CD4-positive, alpha-beta T cell treated with Interferon alpha-2 for 1 hour (primary cell): ENCODE measurements at regions not wholly inside any gene's neighbourhood (a gene's known extent, or its start where the extent isn't known, plus 50 kb on each side); places are given as distances from the start of the nearest gene placed in this dataset.

Experiments used
- DNase-seq, 2 donors: peaks; one replicate each; pipeline ENCODE4 v3.0.0-alpha.2; 2020 to 2022

DNA sequence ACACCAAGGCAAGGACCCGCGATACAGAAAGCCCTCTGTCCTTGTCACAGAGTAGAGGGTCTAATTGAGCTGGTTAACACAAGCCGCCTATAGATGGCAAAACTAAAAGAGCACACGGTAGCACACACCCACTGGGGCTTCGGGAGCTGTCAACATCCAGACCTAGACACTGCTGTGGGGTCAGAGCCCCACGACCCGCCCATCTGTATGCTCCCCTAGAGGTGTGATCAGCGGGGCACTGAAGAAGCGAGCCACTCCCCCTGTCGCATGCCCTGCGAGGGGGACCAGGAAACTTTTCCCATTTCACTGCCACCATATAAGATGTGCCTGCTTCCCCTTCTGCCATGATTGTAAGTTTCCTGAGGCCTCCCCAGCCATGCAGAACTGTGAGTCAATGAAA, 1255.8 kb upstream of the CDH8 start:
- no peak for DNase-seq

- no peak for DNase-seq
Measured at GRCh38 chr16:63289834-63290460, 1253.7 kb upstream of the CDH8 start.

DNA sequence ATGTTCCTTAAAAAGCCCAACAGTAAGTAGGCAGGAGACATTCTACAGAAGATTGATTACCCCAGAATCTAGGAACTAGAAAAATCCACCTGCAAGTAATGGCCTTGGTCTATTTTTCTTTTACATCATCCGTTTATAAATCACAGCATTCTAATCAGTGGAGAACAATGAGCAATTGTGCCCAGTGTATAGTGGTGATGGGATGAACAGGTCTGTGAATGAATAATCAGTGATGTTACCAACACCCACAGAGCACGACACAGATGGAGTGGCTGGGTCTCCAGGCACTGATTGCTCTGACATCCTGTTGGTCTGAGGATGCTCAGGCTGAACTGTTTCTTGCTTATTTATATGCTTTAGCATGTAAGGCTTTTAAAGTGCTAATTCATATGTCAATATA, 1251.2 kb upstream of the CDH8 start:
- DNase-seq = no peak

DNA sequence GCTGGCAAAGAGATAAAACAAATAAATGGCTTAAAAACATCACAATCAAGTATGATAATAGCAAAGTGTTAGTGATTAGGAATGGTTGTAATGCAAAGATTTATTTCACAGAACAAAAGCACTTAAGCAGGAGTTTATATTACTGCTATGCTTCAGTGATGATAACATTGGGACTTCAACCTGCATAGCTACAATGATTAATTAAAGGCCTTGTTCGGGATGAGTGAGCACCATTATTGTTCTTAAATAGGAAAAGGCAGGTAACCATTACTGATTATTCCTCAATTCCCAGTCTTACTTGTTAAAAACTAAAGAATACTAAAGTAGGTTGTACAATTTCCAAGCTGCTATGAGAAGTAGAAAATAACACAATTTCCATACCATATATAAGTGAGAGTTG, 1247.5 kb upstream of the CDH8 start:
- no peak for DNase-seq

DNA sequence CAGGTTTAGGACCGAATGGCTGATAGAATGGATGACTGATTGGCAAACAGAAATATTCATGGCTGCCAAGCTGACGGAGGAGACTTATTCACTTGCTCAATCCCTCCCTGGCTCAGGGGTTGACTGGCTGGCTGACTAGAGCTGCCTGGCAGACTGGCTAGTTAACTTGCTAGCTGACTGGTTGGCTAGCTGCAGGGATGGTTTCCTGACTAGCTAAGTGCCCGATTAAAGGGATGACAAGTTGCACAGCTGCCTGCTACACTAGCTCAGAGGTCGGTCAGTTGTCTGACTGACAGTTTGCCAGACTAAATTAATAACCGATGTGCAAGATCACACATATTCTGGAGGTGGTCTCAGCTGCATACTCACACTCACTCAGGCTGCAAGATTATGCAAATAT, 1208.4 kb upstream of the CDH8 start:
- no peak for DNase-seq

GRCh38 chr16:63241497-63242028, 1205.3 kb upstream of the CDH8 start:
- no peak for DNase-seq

GRCh38 chr16:63239065-63239570, 1202.9 kb upstream of the CDH8 start:
- no peak for DNase-seq

GRCh38 chr16:63230421-63231040, 1194.3 kb upstream of the CDH8 start:
- no peak for DNase-seq

- DNase-seq = no peak
Measured at GRCh38 chr16:63228259-63228658, 1192.0 kb upstream of the CDH8 start.

DNA sequence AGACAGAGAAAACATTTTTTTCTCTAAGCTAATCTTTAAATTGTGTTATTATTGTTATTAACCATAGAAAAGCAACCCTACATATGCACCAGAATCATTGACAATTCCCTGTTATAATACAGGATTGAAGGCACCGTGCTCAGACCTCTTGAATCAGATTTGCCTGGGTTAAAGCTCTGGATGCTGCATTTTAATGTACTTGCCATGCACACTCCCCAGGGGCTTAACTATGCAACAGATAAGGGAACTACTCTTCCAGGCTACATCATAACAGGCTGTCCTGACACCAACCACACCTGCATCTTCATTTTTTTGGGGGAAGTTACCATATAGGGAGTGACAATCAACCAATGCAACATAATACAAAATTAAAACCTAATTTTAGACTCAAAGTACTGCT, 1187.6 kb upstream of the CDH8 start:
- DNase-seq = no peak

DNA sequence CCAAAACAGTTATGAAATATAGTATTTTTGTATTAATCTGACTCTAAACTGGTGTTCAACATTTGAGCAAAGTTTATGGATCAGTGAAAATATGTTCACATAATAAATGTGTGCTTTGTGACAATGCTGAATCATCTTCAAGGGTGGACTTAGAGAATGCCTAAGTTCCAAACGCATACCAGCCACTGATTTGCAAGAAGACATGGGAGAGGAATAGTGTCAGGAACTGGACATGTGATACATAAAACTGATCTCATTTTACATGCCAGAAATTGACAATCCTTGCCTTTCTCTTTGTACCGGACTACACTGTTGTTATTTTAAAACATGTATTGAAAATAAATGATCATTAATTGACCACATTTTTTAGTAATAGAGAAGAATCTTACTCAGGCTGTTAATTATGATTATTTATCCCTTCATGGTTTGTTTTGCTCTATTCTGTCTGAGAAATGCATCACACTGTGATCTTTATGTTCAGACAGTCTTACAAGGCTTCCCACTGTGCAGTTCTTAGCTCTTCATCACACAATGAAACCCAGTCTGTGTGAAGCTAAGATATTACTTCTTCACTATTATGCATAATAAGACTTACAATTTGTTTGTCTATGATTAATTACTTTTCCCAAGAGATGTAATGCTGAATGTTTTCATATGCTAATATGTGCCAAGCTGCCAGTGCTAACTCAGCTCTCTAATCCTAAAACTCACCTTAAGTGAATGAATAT, 1180.6 kb upstream of the CDH8 start:
- no peak for DNase-seq

DNA sequence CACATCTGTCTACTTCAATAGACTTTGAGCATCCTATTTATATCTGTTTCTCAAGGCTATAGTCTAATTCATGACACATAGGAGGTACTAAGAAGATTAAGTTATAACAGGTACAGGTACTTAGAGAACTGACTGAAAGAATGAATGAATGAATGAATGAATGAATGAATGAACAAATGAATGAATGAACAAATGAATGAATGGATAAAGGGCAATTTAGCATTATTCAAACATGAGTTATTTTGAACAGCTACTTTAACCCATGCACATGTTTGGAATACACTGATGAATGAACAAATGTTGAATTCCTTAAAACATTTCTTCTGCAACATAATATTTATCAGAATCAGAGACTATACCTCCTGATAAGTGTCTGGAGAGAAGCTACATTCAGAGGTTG, 1165.6 kb upstream of the CDH8 start:
- DNase-seq = no peak

- DNase-seq = no peak
Measured at GRCh38 chr16:63200940-63201339, 1164.7 kb upstream of the CDH8 start.

DNA sequence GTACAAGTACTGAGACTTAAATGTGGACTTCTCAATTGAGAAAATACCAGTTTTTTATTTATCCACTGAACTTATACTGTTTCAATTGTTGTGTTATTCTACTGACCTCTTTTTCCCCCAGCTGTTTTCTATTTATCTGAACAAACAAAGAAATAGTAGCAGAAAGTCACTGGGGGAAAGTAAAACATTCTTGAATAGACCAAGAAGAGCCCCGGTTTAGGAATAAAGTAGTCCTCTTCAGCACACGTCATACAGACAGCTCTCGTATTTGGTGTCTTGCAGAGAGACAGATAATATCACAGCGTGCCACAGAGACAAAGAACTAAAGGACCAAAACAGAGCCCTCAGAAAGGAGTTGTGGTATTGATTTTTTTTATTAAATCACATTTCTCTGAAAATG, 1159.1 kb upstream of the CDH8 start:
- no peak for DNase-seq

DNA sequence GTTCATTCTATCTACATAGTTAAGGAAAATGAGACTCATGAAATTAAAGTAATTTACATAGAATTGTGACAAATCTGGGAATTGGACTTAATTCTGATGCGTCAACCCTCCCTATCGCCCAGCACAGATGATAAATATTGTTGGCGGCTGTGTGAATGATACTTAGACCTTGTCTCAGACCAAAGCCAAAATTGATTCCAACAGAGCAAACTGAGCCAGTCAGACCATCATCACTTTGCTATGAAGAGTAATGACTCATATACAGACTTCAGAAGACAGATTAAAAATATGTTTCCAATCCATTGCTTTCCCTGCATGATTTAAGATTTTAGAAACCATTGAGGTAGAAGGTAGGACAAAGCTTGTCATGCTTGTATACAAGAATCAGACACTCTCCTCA, 1156.7 kb upstream of the CDH8 start:
- DNase-seq = no peak

DNA sequence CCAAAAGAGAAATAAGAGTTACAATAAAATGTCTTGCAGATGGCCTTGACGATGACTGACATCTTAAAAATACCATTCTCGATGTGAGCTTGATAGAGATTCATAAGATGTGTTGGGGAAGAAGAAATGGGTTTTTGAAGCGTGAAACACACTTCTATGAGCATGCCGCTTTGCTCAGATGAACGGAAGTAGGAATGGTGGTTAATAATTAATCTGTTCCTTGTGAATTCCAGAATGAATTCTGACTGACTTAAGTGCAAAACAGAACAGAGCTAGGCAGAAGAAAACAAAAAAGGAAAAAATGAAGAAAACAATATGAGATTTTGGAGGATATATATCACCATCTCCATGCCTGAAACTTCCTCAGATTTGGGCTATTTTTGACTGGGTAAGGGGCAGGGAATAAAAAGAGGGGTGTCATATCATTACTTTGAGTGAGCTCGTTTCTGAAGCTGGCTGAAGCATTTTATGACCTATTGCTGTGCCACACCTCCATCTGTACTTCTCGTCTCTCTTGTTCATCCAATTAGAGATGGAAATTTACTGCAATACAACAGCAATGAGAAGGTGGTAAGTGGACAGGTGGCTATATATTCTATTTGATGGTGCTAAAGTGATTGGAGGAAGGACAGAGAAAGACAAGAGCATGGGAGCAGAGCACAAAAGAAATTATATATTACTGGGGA, 1152.0 kb upstream of the CDH8 start:
- no peak for DNase-seq

DNA sequence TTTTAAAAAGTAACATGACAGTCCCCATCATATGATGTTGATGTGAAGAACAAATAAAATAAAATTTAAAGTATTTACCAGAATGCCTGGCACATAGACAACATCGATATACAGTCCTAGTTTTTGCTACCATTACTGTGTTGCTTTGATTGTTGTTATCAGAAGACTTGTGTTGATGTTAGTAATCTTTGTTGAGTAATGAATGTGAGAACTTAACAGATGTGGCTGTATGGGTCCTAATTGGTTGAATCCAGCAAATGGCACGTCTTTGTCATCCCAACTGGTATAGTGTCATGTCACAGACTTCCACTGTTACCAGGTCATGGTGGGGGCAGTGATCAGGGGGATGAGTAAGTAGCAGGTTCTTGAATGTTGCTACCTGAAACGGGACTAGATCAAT, 1151.4 kb upstream of the CDH8 start:
- DNase-seq = no peak

GRCh38 chr16:63185235-63185780, 1149.1 kb upstream of the CDH8 start:
- no peak for DNase-seq

DNA sequence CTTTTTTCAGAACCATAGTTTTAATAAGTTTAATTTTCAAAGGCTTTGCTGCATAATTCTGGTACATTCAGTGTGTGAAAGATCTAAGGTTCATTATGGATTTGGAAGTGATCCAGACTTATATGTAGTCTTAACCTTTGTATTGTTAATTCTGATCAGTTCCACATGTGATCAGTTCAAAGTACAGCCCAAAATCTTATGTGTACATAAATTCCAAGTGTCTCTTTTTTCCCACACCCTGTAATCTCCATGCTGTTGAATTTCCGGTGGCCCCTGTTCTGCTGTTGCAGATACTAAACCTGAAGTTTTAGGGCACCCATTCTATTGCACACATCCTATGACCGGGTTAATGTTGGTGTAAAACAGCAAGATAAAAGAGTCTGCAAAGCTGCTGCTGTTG, 1147.5 kb upstream of the CDH8 start:
- no peak for DNase-seq

DNA sequence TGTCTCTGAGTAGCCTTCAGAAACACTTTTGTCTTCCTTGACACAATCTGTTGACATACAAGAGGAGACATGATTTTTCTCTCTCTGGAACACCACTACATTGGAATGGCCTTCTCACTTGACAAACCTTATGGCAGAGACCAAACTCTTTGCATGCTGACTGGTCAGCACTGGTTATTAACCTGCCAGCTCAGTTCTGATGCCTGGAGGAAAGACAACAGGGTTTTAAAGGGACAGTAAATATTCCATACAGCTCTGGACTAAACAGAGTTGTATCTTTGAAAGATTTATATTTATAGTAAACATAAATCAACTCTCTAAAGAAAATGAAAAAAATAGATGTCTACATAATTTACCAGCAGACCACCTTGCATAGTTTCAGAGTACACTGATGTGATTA, 1139.1 kb upstream of the CDH8 start:
- DNase-seq = no peak

DNA sequence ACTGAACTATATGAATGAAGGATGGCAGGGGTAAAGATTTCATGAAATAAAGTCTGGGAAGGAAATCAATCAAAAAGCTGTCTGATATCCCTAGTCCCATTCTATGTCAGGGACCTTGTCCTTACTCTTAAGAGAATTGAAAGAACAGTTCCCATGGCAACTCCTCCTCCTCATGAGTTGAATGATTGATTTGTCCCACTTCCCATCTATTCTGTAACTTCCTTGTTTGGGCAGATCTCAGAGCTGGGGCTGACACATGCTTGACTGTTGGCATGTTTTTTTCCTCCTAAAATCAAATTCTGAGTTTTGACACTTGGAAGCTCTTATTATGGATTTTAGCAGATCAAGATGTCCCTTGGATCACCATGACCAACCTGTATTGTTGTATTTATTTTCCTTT, 1138.6 kb upstream of the CDH8 start:
- no peak for DNase-seq

DNA sequence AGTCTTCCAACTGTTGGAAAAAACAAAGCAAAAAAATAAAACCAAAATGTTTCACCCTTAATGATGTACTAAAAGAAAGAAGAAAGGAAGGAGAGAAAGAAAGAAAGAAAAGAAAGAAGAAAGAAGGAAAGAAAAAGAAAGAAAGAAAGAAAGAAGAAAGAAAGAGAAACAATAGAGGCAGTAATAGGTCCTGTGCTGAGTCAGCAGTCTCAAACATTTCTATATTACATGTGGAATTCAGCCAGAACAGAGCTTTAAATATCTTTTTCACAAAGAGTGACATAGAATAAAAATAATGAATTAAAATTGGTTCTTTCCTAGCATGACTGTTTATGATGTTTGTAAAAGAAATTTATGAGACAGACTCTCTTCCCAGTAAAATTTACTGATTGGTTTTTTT, 1135.3 kb upstream of the CDH8 start:
- no peak for DNase-seq

DNA sequence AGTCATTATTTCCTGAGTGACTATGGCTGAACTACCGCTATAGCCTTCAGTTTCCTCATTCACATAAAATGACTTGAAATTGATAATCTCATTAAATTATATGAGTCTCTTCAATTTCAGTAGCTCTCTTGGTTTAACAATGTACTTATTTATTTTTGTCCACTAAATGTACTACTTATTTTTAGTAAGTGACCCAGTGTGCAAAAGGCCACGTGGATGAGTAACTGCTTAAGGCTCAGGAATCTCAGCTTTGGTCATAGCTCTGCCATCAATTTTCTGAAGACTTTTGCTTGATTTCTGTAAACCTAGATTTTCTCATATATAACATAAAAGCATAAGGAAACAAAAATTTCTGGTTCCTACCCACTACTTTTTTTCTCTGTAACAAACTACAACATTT, 1132.9 kb upstream of the CDH8 start:
- no peak for DNase-seq
